IMR-90 (cell line): ENCODE measurements at regions not wholly inside any gene's neighbourhood (a gene's known extent, or its start where the extent isn't known, plus 50 kb on each side); places are given as distances from the start of the nearest gene placed in this dataset.

Source experiments
- ATAC-seq: fragments of 200-7000 bp; cut with Tn5 transposase; 2 replicates; pipeline ENCODE4 v1.9.1; 2020; ENCODE audit warnings: low read depth, mild to moderate bottlenecking, moderate library complexity
- BruUV-seq: library from RNA; stranded (reverse); fragments of 400-500 nt; replicated peaks from 2 replicates; lab custom pipeline; 2021; lab: Mats Ljungman, UMichigan
- CTCF ChIA-PET: fragments of 300-600 bp; formaldehyde crosslinking; extraction: SDS; loops from one replicate; lab custom pipeline; 2021; ENCODE audit warnings: antibody characterized with exemption; lab: Yijun Ruan, JAX
- POLR2A ChIA-PET: fragments of 300-600 bp; sonication (Branson Sonifier 250); formaldehyde crosslinking; loops from one replicate; lab custom pipeline; 2022; ENCODE audit warnings: antibody characterized with exemption; ENCODE audit not compliant: unreplicated experiment; lab: Charles Lee
- DNase-seq: peaks from one replicate; pipeline ENCODE4 v3.0.0; 2013
- H2AFZ ChIP-seq: replicated peaks from 2 replicates; pipeline ENCODE3; 2013; ENCODE audit warnings: low read length, mild to moderate bottlenecking; ENCODE audit not compliant: poor library complexity
- H2AK5ac ChIP-seq: 2 replicates; pipeline ENCODE4 v1.6.1; 2013; ENCODE audit warnings: low read depth, low read length, inconsistent platforms
- H2AK9ac ChIP-seq: replicated peaks from 2 replicates; pipeline ENCODE3; 2013; ENCODE audit warnings: mild to moderate bottlenecking, low read depth, low read length, moderate library complexity; ENCODE audit not compliant: poor library complexity
- H2BK120ac ChIP-seq: 2 replicates; pipeline ENCODE4 v1.6.1; 2013; ENCODE audit warnings: low read depth, low read length, inconsistent platforms
- H2BK15ac ChIP-seq: 3 replicates; pipeline ENCODE4 v1.6.1; 2013; ENCODE audit warnings: low read depth, low read length, inconsistent platforms
- H2BK20ac ChIP-seq: 2 replicates; pipeline ENCODE4 v1.6.1; 2013; ENCODE audit warnings: low read depth, mild to moderate bottlenecking, inconsistent platforms, low read length, moderate library complexity
- H2BK5ac ChIP-seq: 2 replicates; pipeline ENCODE4 v1.6.1; 2013; ENCODE audit warnings: mild to moderate bottlenecking, low read depth, low read length, inconsistent platforms; ENCODE audit not compliant: poor library complexity, severe bottlenecking
- H3K14ac ChIP-seq: replicated peaks from 2 replicates; pipeline ENCODE4 v1.6.1; 2013; ENCODE audit warnings: low read depth, low read length, inconsistent platforms
- H3K18ac ChIP-seq: 2 replicates; pipeline ENCODE4 v1.6.1; 2013; ENCODE audit warnings: low read depth, low read length, control low read depth
- H3K23ac ChIP-seq: 2 replicates; pipeline ENCODE4 v1.6.1; 2013; ENCODE audit warnings: low read depth, low read length, inconsistent platforms
- H3K27ac ChIP-seq: 2 replicates; pipeline ENCODE4 v1.5.1; 2013; ENCODE audit warnings: mild to moderate bottlenecking, control low read depth, low read length; ENCODE audit not compliant: insufficient read depth
- H3K27me3 ChIP-seq: 2 replicates; pipeline ENCODE4 v1.6.1; 2013; ENCODE audit warnings: low read length; ENCODE audit not compliant: control insufficient read depth, insufficient read depth
- H3K36me3 ChIP-seq: 2 replicates; pipeline ENCODE4 v1.6.1; 2013; ENCODE audit warnings: low read length, mixed read lengths; ENCODE audit not compliant: control insufficient read depth, insufficient read depth
- H3K4ac ChIP-seq: 2 replicates; pipeline ENCODE4 v1.6.1; 2013; ENCODE audit warnings: low read depth, low read length, inconsistent platforms
- H3K4me1 ChIP-seq: 2 replicates; pipeline ENCODE4 v1.6.1; 2013; ENCODE audit warnings: low read length, mixed read lengths; ENCODE audit not compliant: control insufficient read depth, insufficient read depth
- H3K4me2 ChIP-seq: 2 replicates; pipeline ENCODE4 v1.6.1; 2013; ENCODE audit warnings: low read depth, mild to moderate bottlenecking, control low read depth, low read length, moderate library complexity
- H3K4me3 ChIP-seq: 2 replicates; pipeline ENCODE4 v1.5.1; 2013; ENCODE audit warnings: low read depth, mild to moderate bottlenecking, control low read depth, low read length, moderate library complexity; ENCODE audit not compliant: insufficient read depth
- H3K56ac ChIP-seq: 2 replicates; pipeline ENCODE4 v1.6.1; 2013; ENCODE audit warnings: low read length, inconsistent platforms; ENCODE audit not compliant: insufficient read depth; ENCODE audit errors: extremely low read depth
- H3K79me1 ChIP-seq, 2 experiments: 2 replicates each; pipeline ENCODE4 v1.6.1; 2013; ENCODE audit warnings: low read length in 2 of 2, inconsistent platforms in 1 of 2, low read depth in 1 of 2
- H3K9ac ChIP-seq: 2 replicates; pipeline ENCODE4 v1.6.1; 2013; ENCODE audit warnings: low read depth, low read length, control low read depth
- H3K9me1 ChIP-seq: 2 replicates; pipeline ENCODE4 v1.6.1; 2013; ENCODE audit warnings: low read length, inconsistent platforms; ENCODE audit not compliant: insufficient read depth
- H3K9me3 ChIP-seq: 2 replicates; pipeline ENCODE4 v1.6.1; 2013; ENCODE audit warnings: low read length; ENCODE audit not compliant: control insufficient read depth, insufficient read depth
- H4K20me1 ChIP-seq: 2 replicates; pipeline ENCODE4 v1.6.1; 2013; ENCODE audit warnings: low read length, inconsistent platforms; ENCODE audit not compliant: insufficient read depth
- H4K5ac ChIP-seq: 2 replicates; pipeline ENCODE4 v1.6.1; 2013; ENCODE audit warnings: mild to moderate bottlenecking, low read depth, low read length, control low read depth
- H4K8ac ChIP-seq, 2 experiments: 2 replicates each; pipeline ENCODE4 v1.6.1; 2013; ENCODE audit warnings: low read depth in 2 of 2, low read length in 2 of 2, control low read depth in 1 of 2, inconsistent platforms in 1 of 2
- H4K91ac ChIP-seq: 2 replicates; pipeline ENCODE4 v1.6.1; 2013; ENCODE audit warnings: low read depth, low read length, inconsistent platforms; ENCODE audit not compliant: insufficient read depth
- BHLHE40 ChIP-seq: fragments of 150-350 bp; IDR thresholded peaks from 2 replicates; pipeline ENCODE4 v1.6.1; 2016; ENCODE audit warnings: mild to moderate bottlenecking, low read depth, low read length
- CEBPB ChIP-seq: IDR thresholded peaks from 2 replicates; pipeline ENCODE4 v1.6.1; 2012; ENCODE audit warnings: low read depth, low read length, improper control_type of control experiment
- CTCF ChIP-seq: conservative IDR thresholded peaks from 2 replicates; pipeline ENCODE4 v1.5.1; 2012; ENCODE audit warnings: mild to moderate bottlenecking, low read depth, low read length, improper control_type of control experiment
- FOS ChIP-seq: fragments of 150-350 bp; IDR thresholded peaks from 2 replicates; pipeline ENCODE4 v1.6.1; 2016; ENCODE audit warnings: low read depth, low read length
- MAFK ChIP-seq: IDR thresholded peaks from 2 replicates; pipeline ENCODE4 v1.6.1; 2012; ENCODE audit warnings: low read depth, low read length, improper control_type of control experiment
- MAZ ChIP-seq: IDR thresholded peaks from 2 replicates; pipeline ENCODE4 v1.6.1; 2012; ENCODE audit warnings: low read depth, mild to moderate bottlenecking, low read length, improper control_type of control experiment, moderate library complexity, borderline replicate concordance
- MXI1 ChIP-seq: IDR thresholded peaks from 2 replicates; pipeline ENCODE4 v1.6.1; 2012; ENCODE audit warnings: low read depth, mild to moderate bottlenecking, low read length, moderate library complexity, borderline replicate concordance
- POLR2A ChIP-seq: IDR thresholded peaks from 2 replicates; pipeline ENCODE4 v1.6.1; 2012; ENCODE audit warnings: mild to moderate bottlenecking, low read depth, low read length
- RAD21 ChIP-seq: IDR thresholded peaks from 2 replicates; pipeline ENCODE4 v1.6.1; 2012; ENCODE audit warnings: low read length, improper control_type of control experiment
- RCOR1 ChIP-seq: IDR thresholded peaks from 2 replicates; pipeline ENCODE4 v1.6.1; 2012; ENCODE audit warnings: mild to moderate bottlenecking, low read length, improper control_type of control experiment; ENCODE audit not compliant: insufficient replicate concordance
- SMC3 ChIP-seq: fragments of 150-350 bp; IDR thresholded peaks from 2 replicates; pipeline ENCODE4 v1.6.1; 2016; ENCODE audit warnings: low read depth, mild to moderate bottlenecking, antibody characterized with exemption, low read length, moderate library complexity
- USF2 ChIP-seq: fragments of 150-350 bp; IDR thresholded peaks from 2 replicates; pipeline ENCODE4 v1.6.1; 2017; ENCODE audit warnings: mild to moderate bottlenecking, antibody characterized with exemption, low read length, low read depth
- WGBS, 2 experiments: methylation state at CpG; one replicate each; pipeline versions ENCODE4 v1.1.5 to v1.1.7; 2013; ENCODE audit warnings: missing lambda C conversion rate in 2 of 2; ENCODE audit not compliant: insufficient read length in 1 of 2; ENCODE audit errors: extremely low coverage in 2 of 2; 5-methylcytosine and 5-hydroxymethylcytosine counted together
- dilution Hi-C: fragments of 300-500 bp; cut with HindIII; formaldehyde crosslinking; loops from one replicate; pipeline ENCODE4 v1.14.3; 2018; ENCODE audit warnings: low sequenced_read_pairs; ENCODE audit not compliant: unreplicated experiment
- in situ Hi-C: fragments of 300-500 bp; cut with MboI; formaldehyde crosslinking; loops from 3 replicates; pipeline ENCODE4 v1.14.3; 2019; ENCODE audit warnings: low sequenced_read_pairs, inconsistent platforms, mixed read lengths
- intact Hi-C: fragments of 100-400 bp; cut with micrococcal nuclease; formaldehyde crosslinking; loops from 2 replicates; pipeline ENCODE4 v1.10.0; 2022

GRCh38 chr5:12332480-12332879 is 428.2 kb upstream of the CTNND2 start:
- no CpG with 5 or more reads among the region's 3 CpGs for WGBS, 2 experiments

More at GRCh38 chr5:12332480-12332879, 428.2 kb upstream of the CTNND2 start:
- H3K56ac ChIP-seq = no peak overlapping the region
- H3K9me1 ChIP-seq = no peaks in the 10 kb centered on the region
- in situ Hi-C loops (no loop called here), intact Hi-C loops (no loop called here), dilution Hi-C loops (no loop called here)
- POLR2A ChIA-PET = no interaction called here
- no peak overlapping the region for H3K14ac ChIP-seq
- no peak overlapping the region for H3K4me3 ChIP-seq
- H2BK120ac ChIP-seq = no peak overlapping the region
- ATAC-seq = no peak
- no peak for TF ChIP-seq CEBPB
- no peak for TF ChIP-seq FOS
- no peak for TF ChIP-seq USF2
- no peak for TF ChIP-seq RCOR1
- no peak for TF ChIP-seq SMC3
- TF ChIP-seq MAZ = no peak
- TF ChIP-seq MAFK = no peak
- TF ChIP-seq BHLHE40 = no peak
- TF ChIP-seq MXI1 = no peak
- TF ChIP-seq POLR2A = no peak
- TF ChIP-seq RAD21 = no peak
- no peak for TF ChIP-seq CTCF
- BruUV-seq = no TSS peak
- no peaks in the 10 kb centered on the region for H4K20me1 ChIP-seq
- no peak overlapping the region for H4K5ac ChIP-seq
- no peak overlapping the region for H4K8ac ChIP-seq
- DNase-seq = no peak
- no peak overlapping the region for H2AK9ac ChIP-seq
- no peak overlapping the region for H3K9ac ChIP-seq
- H2BK5ac ChIP-seq = no peak overlapping the region
- H2BK20ac ChIP-seq = no peak overlapping the region
- no peak overlapping the region for H2AFZ ChIP-seq
- H3K27ac ChIP-seq = no peak overlapping the region
- no peaks in the 10 kb centered on the region for H3K4me1 ChIP-seq
- H3K36me3 ChIP-seq = no peaks in the 10 kb centered on the region
- H4K91ac ChIP-seq = no peak overlapping the region
- H3K4me2 ChIP-seq = no peak overlapping the region
- peaks cover 5% of the 10 kb centered on the region; the same call in 1 of the 2 replicates for H3K9me3 ChIP-seq
- H3K27me3 ChIP-seq = no peaks in the 10 kb centered on the region
- no peak overlapping the region for H3K23ac ChIP-seq
- H3K79me1 ChIP-seq = no peaks in the 10 kb centered on the region
- H3K18ac ChIP-seq = no peak overlapping the region
- no peak overlapping the region for H2AK5ac ChIP-seq
- no peak overlapping the region for H2BK15ac ChIP-seq
- CTCF ChIA-PET = no interaction called here
- H3K4ac ChIP-seq = no peak overlapping the region
